Endothelial cell of umbilical vein (primary cell): ENCODE measurements at regions not wholly inside any gene's neighbourhood (a gene's known extent, or its start where the extent isn't known, plus 50 kb on each side); places are given as distances from the start of the nearest gene placed in this dataset.

Experiments used
- BruUV-seq: library from RNA; stranded (reverse); fragments of 400-500 nt; replicated peaks from 2 replicates; lab custom pipeline; 2021; lab: Mats Ljungman, UMichigan
- CTCF ChIA-PET: fragments of 300-600, 350-600 bp; sonication (Branson Sonifier 250); formaldehyde crosslinking; loops from one replicate; lab custom pipeline; 2021; ENCODE audit warnings: antibody characterized with exemption, inconsistent platforms; lab: Charles Lee
- POLR2A ChIA-PET: fragments of 300-600, 350-600 bp; sonication (Branson Sonifier 250); formaldehyde crosslinking; loops from one replicate; lab custom pipeline; 2021; ENCODE audit warnings: antibody characterized with exemption, inconsistent platforms; lab: Charles Lee
- DNase-seq: peaks from one replicate; pipeline ENCODE4 v3.0.0-alpha.2; 2011; ENCODE audit warnings: low read depth, low spot score
- FAIRE-seq: peaks from 2 replicates; lab custom pipeline; 2011; peaks lifted over from hg19 to GRCh38; lab: Jason Lieb, UNC
- H2AFZ ChIP-seq: 2 replicates; pipeline ENCODE4 v1.6.0; 2012; ENCODE audit warnings: low read depth, low read length, control low read depth, inconsistent platforms
- H3K27ac ChIP-seq: 2 replicates; pipeline ENCODE4 v1.5.1; 2011; ENCODE audit warnings: low read depth, mild to moderate bottlenecking, control low read depth, low read length, moderate library complexity; ENCODE audit not compliant: insufficient read depth
- H3K27me3 ChIP-seq, 2 experiments: 2 replicates each; pipeline versions ENCODE4 v1.6.0 to v1.6.1; 2011; ENCODE audit warnings: low read length in 2 of 2, mixed read lengths in 1 of 2; ENCODE audit not compliant: control insufficient read depth in 2 of 2, insufficient read depth in 2 of 2
- H3K36me3 ChIP-seq, 2 experiments: 2 replicates in 1 of 2; 3 replicates in 1 of 2; pipeline ENCODE4 v1.5.1; 2011; ENCODE audit warnings: low read length in 2 of 2, mild to moderate bottlenecking in 1 of 2, moderate library complexity in 1 of 2; ENCODE audit not compliant: control insufficient read depth in 2 of 2, insufficient read depth in 2 of 2; ENCODE audit errors: extremely low read depth in 1 of 2
- H3K4me1 ChIP-seq: 3 replicates; pipeline ENCODE4 v1.5.1; 2011; ENCODE audit warnings: mild to moderate bottlenecking, low read length; ENCODE audit not compliant: control insufficient read depth, insufficient read depth; ENCODE audit errors: extremely low read depth
- H3K4me2 ChIP-seq: 2 replicates; pipeline ENCODE4 v1.6.1; 2011; ENCODE audit warnings: low read length, control low read depth, mixed read lengths; ENCODE audit not compliant: insufficient read depth
- H3K4me3 ChIP-seq, 3 experiments: fragments of 200-600 bp in 1 of 3; sonication (generic), shearing (Covaris generic) in 1 of 3; replicated peaks in 1 of 3; 2 replicates each; pipeline ENCODE4 v1.5.1; 2011 to 2016; ENCODE audit warnings: control low read depth in 3 of 3, low read length in 3 of 3, mild to moderate bottlenecking in 2 of 3, inconsistent platforms in 1 of 3, low read depth in 1 of 3, moderate library complexity in 1 of 3; ENCODE audit not compliant: insufficient read depth in 1 of 3
- H3K79me2 ChIP-seq: 2 replicates; pipeline ENCODE4 v1.6.0; 2012; ENCODE audit warnings: low read length, inconsistent platforms; ENCODE audit not compliant: control insufficient read depth, insufficient read depth
- H3K9ac ChIP-seq: replicated peaks from 2 replicates; pipeline ENCODE3; 2011; ENCODE audit warnings: low read length, control low read depth; ENCODE audit not compliant: insufficient read depth; ENCODE audit errors: extremely low read depth
- H3K9me1 ChIP-seq: replicated peaks from 3 replicates; pipeline ENCODE4 v1.6.0; 2011; ENCODE audit warnings: mild to moderate bottlenecking, low read length; ENCODE audit not compliant: control insufficient read depth, insufficient read depth; ENCODE audit errors: extremely low read depth
- H3K9me3 ChIP-seq: replicated peaks from 2 replicates; pipeline ENCODE4 v1.5.1; 2012; ENCODE audit warnings: low read length, inconsistent platforms; ENCODE audit not compliant: control insufficient read depth, insufficient read depth
- H4K20me1 ChIP-seq: replicated peaks from 2 replicates; pipeline ENCODE3; 2011; ENCODE audit warnings: mild to moderate bottlenecking, low read length; ENCODE audit not compliant: control insufficient read depth, insufficient read depth; ENCODE audit errors: extremely low read depth
- CTCF ChIP-seq, 2 donors: IDR thresholded peaks; 1 replicate in 1 of 2; 2 replicates in 1 of 2; pipeline ENCODE4 v1.5.1; 2011; ENCODE audit warnings: low read length in 2 of 2, mild to moderate bottlenecking in 2 of 2, moderate library complexity in 2 of 2, control low read depth in 1 of 2, inconsistent platforms in 1 of 2, low read depth in 1 of 2; ENCODE audit not compliant: insufficient read depth in 1 of 2; ENCODE audit errors: extremely low read depth in 1 of 2
- EZH2 ChIP-seq: IDR thresholded peaks from 2 replicates; pipeline ENCODE4 v1.6.1; 2012; ENCODE audit warnings: borderline replicate concordance, low read depth, mild to moderate bottlenecking, moderate library complexity, low read length, inconsistent platforms; ENCODE audit not compliant: severe bottlenecking
- FOS ChIP-seq: IDR thresholded peaks from 2 replicates; pipeline ENCODE4 v1.6.1; 2011; ENCODE audit warnings: mild to moderate bottlenecking, low read length, moderate library complexity, borderline replicate concordance; ENCODE audit not compliant: insufficient read depth
- GATA2 ChIP-seq: IDR thresholded peaks from 2 replicates; pipeline ENCODE4 v1.7.0; 2011; ENCODE audit warnings: low read depth, mild to moderate bottlenecking, moderate library complexity, mixed read lengths, low read length; ENCODE audit not compliant: insufficient read length, insufficient read depth
- JUN ChIP-seq: IDR thresholded peaks from 2 replicates; pipeline ENCODE4 v1.6.1; 2011; ENCODE audit warnings: borderline replicate concordance, low read depth; ENCODE audit not compliant: insufficient read length, insufficient read depth
- MAX ChIP-seq: IDR thresholded peaks from 2 replicates; pipeline ENCODE4 v1.6.1; 2011; ENCODE audit not compliant: insufficient read depth, insufficient read length
- MYC ChIP-seq: IDR thresholded peaks from one replicate; pipeline ENCODE4 v1.6.1; 2011; ENCODE audit warnings: mild to moderate bottlenecking, low read depth, low read length
- POLR2A ChIP-seq: IDR thresholded peaks from 2 replicates; pipeline ENCODE4 v1.6.1; 2012; ENCODE audit warnings: low read depth, mild to moderate bottlenecking, control low read depth, low read length
- POLR2AphosphoS5 ChIP-seq: IDR thresholded peaks from 2 replicates; pipeline ENCODE4 v1.6.1; 2012; ENCODE audit warnings: low read depth, mild to moderate bottlenecking, control low read depth, low read length, moderate library complexity; ENCODE audit not compliant: insufficient read depth
- dilution Hi-C: fragments of 300-500 bp; cut with MboI; formaldehyde crosslinking; loops from one replicate; pipeline ENCODE4 v1.15.0; 2019; ENCODE audit warnings: low sequenced_read_pairs; ENCODE audit not compliant: extremely low pct_ligation_motif_present
- intact Hi-C: fragments of 100-400 bp; cut with micrococcal nuclease; formaldehyde crosslinking; loops from one replicate; pipeline ENCODE4 v1.10.0; 2022

DNA sequence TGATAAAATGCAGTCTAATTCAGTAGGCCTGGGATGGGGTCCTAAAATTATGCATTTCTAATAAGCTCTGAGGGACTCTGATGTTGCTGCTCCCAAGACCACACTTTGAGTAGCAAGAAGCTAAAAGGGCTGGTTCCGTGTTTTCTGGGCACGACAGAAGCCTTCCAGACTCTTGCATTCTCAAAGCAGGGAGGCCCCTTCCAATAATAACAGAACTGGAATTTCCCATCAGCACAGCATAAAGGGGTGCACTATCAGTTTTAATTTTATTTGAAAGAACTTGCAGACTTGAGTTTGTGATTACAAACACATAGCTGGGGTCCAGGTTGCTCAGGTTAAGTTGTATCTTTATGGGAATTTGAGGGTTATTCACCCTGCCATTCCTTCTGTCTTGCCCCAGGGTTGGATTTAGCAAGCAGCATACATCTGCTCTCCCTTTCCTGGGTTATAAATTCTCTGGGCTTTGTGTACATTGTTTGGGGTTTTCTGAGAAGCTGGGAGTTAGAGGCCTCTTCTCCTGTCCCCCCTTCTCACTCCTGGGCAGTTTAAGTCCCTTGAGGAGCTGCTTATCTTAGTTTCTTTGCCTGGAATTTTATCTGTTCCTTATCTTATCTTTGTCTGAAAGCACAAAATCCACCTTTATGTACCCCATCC lies 94.2 kb upstream of the SLC2A1 start:
- no peaks in the 10 kb centered on the region for H3K36me3 ChIP-seq
- peaks cover 3 to 8% of the 10 kb centered on the region in 2 experiments for H3K27me3 ChIP-seq
- no peak overlapping the region for H3K27ac ChIP-seq
- BruUV-seq = no TSS peak
- no peak overlapping the region for H3K4me2 ChIP-seq
- ChIA-PET CTCF (interaction anchor here (1.0 to 1.8 kb wide), 3 partner anchors 8 to 140 kb away, joined by 3 to 6 read pairs (median 3); no protein-coding TSS in a partner anchor), POLR2A (no interaction called here)
- H4K20me1 ChIP-seq = no peaks in the 10 kb centered on the region
- no peak overlapping the region for H2AFZ ChIP-seq
- FAIRE-seq (no peak), DNase-seq (no peak)
- no peaks in the 10 kb centered on the region for H3K9me1 ChIP-seq
- H3K4me1 ChIP-seq = no peaks in the 10 kb centered on the region
- no peak overlapping the region for H3K4me3 ChIP-seq
- no peaks in the 10 kb centered on the region for H3K9me3 ChIP-seq
- TF ChIP-seq MAX (no peak), GATA2 (no peak), JUN (no peak), POLR2AphosphoS5 (no peak), EZH2 (no peak), MYC (no peak), POLR2A (no peak), CTCF (IDR thresholded peaks at IDR 0.05; ENCODE audit: extremely low read depth in 1 of 2, insufficient read depth in 1 of 2, low read depth in 1 of 2, low read length in 2 of 2) (no peak), FOS (no peak)
- dilution Hi-C loops (loop anchor here (25.0 kb wide), 1 partner anchor 141 kb away; no protein-coding TSS in a partner anchor), intact Hi-C loops (no loop called here)
- H3K9ac ChIP-seq = no peak overlapping the region
- H3K79me2 ChIP-seq = no peaks in the 10 kb centered on the region
